ENCODE measurements at regions not wholly inside any gene's neighbourhood (a gene's known extent, or its start where the extent isn't known, plus 50 kb on each side); places are given as distances from the start of the nearest gene placed in this dataset.
"Not testable (repeated sequence)": the region's sequence is repeated elsewhere in the genome, so short reads cannot be mapped to it uniquely, and the experiment has no call there.

- no peak for TF ChIP-seq CTCF (IDR thresholded peaks at IDR 0.05; ENCODE audit: borderline replicate concordance)
- Histone ChIP-seq H3K9me3 (replicated peaks) (no peaks in the 10 kb centered on the region), H3K4me1 (no peaks in the 10 kb centered on the region), H3K27ac (replicated peaks) (no peak overlapping the region), H3K27me3 (ENCODE audit: low read depth) (no peaks in the 10 kb centered on the region), H3K4me3 (no peak overlapping the region), H3K36me3 (no peaks in the 10 kb centered on the region)
- no peak for DNase-seq
- intact Hi-C loops (cut with micrococcal nuclease), result no loop called here
Observed at GRCh38 chr3:5769825-5770224, 582.3 kb downstream of the EDEM1 start.

GRCh38 chr3:5774337-5774736 is 586.8 kb downstream of the EDEM1 start:
- intact Hi-C loops (cut with micrococcal nuclease), result no loop called here
- no peaks in the 10 kb centered on the region for H3K36me3 ChIP-seq
- no peaks in the 10 kb centered on the region for H3K4me1 ChIP-seq
- H3K27ac ChIP-seq (replicated peaks), result no peak overlapping the region
- no peak for TF ChIP-seq CTCF (IDR thresholded peaks at IDR 0.05; ENCODE audit: borderline replicate concordance)
- peaks cover 17% of the 10 kb centered on the region for H3K9me3 ChIP-seq (replicated peaks)
- no peak for DNase-seq
- no peak overlapping the region for H3K4me3 ChIP-seq
- H3K27me3 ChIP-seq (ENCODE audit: low read depth), result no peaks in the 10 kb centered on the region

- intact Hi-C loops (cut with micrococcal nuclease), result not testable (repeated sequence)
- peaks cover 17% of the 10 kb centered on the region for H3K9me3 ChIP-seq (replicated peaks)
Observed at GRCh38 chr3:5775100-5775499, 587.6 kb downstream of the EDEM1 start.

GRCh38 chr3:5784690-5785089 is 597.2 kb downstream of the EDEM1 start:
- no peaks in the 10 kb centered on the region for H3K27me3 ChIP-seq (ENCODE audit: low read depth)
- H3K4me1 ChIP-seq, result no peaks in the 10 kb centered on the region
- no peak for TF ChIP-seq CTCF (IDR thresholded peaks at IDR 0.05; ENCODE audit: borderline replicate concordance)
- H3K27ac ChIP-seq (replicated peaks), result no peak overlapping the region
- no peak overlapping the region for H3K4me3 ChIP-seq
- no peaks in the 10 kb centered on the region for H3K9me3 ChIP-seq (replicated peaks)
- DNase-seq, result no peak
- intact Hi-C loops (cut with micrococcal nuclease), result loop anchor here (10.0 kb wide), 1 partner anchor 70 kb away; no protein-coding TSS in a partner anchor
- H3K36me3 ChIP-seq, result no peaks in the 10 kb centered on the region

More at GRCh38 chr3:5775100-5775499, 587.6 kb downstream of the EDEM1 start:
- not testable (repeated sequence) for DNase-seq; H3K36me3 ChIP-seq; H3K4me1 ChIP-seq; H3K27me3 ChIP-seq (ENCODE audit: low read depth); H3K27ac ChIP-seq (replicated peaks); H3K4me3 ChIP-seq

GRCh38 chr3:5787861-5788488 is 600.5 kb downstream of the EDEM1 start:
- no peaks in the 10 kb centered on the region for H3K36me3 ChIP-seq
- no peaks in the 10 kb centered on the region for H3K4me1 ChIP-seq
- no peak for DNase-seq
- H3K4me3 ChIP-seq, result no peak overlapping the region
- intact Hi-C loops (cut with micrococcal nuclease), result loop anchor here (10.0 kb wide), 1 partner anchor 67 kb away; no protein-coding TSS in a partner anchor
- H3K9me3 ChIP-seq (replicated peaks), result no peaks in the 10 kb centered on the region
- no peak overlapping the region for H3K27ac ChIP-seq (replicated peaks)
- TF ChIP-seq CTCF (IDR thresholded peaks at IDR 0.05; ENCODE audit: borderline replicate concordance), result no peak
- H3K27me3 ChIP-seq (ENCODE audit: low read depth), result no peaks in the 10 kb centered on the region

GRCh38 chr3:5788496-5788895 is 601.0 kb downstream of the EDEM1 start:
- intact Hi-C loops (cut with micrococcal nuclease), result loop anchor here (10.0 kb wide), 1 partner anchor 66 kb away; no protein-coding TSS in a partner anchor
- Histone ChIP-seq H3K4me3 (no peak overlapping the region), H3K36me3 (no peaks in the 10 kb centered on the region), H3K27ac (replicated peaks) (no peak overlapping the region), H3K9me3 (replicated peaks) (no peaks in the 10 kb centered on the region), H3K4me1 (no peaks in the 10 kb centered on the region), H3K27me3 (ENCODE audit: low read depth) (no peaks in the 10 kb centered on the region)
- TF ChIP-seq CTCF (IDR thresholded peaks at IDR 0.05; ENCODE audit: borderline replicate concordance), result no peak
- DNase-seq, result no peak

All from left ventricle myocardium inferior (tissue), 1 donor.